ENCODE measurements at regions not wholly inside any gene's neighbourhood (a gene's known extent, or its start where the extent isn't known, plus 50 kb on each side); places are given as distances from the start of the nearest gene placed in this dataset.
"Not testable (repeated sequence)": the region's sequence is repeated elsewhere in the genome, so short reads cannot be mapped to it uniquely, and the experiment has no call there.

DNA sequence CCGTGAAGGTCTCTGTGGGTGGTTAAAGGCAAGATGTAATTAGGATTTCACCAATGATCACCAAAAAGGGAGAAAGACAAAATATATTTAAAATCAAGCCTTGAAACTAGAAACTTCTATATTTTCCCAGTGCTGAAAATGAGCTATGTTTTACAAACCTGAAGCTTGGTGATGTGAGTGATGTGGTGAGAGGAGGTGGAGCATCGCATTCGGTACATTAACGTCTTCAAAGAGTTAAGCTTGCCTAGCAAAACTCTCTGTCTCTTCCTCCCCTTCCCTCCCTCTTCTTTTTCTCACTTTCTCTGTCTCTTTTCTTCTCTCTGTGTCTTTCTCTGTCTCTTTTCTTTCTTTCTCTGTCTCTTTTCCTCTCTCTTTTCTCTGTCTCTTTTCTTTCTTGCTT is 347.3 kb upstream of the IRX2 start:
- no peak for DNase-seq

DNA sequence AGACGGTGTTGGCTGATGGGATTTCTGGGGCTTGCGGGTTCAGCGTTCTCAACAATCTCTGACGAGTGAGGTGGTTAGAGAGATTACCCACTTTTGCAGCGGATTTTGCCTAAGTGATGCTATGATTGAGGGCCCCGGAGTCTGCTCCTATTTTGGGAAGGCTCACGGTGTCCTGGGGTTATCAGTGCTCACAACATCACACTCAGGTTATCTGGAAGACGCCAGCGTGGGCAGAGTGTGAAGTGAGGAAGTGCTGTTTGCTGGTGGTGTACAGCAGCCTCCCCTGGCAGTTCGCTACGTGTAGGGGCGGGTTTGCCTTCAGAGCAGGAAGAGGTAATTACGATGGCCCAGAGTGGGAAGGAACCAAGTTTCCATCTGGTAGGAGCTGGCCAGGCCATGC is 341.2 kb upstream of the IRX2 start:
- no peak for DNase-seq

DNA sequence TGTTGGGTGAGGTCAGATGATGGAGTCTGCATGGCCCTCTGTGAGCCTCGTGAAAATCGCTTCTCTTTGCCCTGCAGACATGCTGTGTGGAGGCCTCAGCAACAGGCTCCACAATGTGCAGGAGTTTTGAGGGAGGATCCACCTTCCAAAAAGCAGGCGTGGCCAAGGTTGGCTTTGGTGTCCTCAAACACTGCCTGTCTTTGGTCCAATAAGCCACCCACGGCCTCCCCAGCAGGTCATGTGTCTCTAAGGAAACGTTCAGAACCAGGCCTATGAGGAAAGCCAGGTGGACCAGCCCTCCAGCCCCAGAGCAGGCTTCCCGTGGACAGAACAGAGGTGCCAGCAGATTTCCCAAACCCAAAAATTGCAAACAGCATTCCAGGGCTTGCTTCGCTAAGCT is 340.7 kb upstream of the IRX2 start:
- no peak for DNase-seq

DNA sequence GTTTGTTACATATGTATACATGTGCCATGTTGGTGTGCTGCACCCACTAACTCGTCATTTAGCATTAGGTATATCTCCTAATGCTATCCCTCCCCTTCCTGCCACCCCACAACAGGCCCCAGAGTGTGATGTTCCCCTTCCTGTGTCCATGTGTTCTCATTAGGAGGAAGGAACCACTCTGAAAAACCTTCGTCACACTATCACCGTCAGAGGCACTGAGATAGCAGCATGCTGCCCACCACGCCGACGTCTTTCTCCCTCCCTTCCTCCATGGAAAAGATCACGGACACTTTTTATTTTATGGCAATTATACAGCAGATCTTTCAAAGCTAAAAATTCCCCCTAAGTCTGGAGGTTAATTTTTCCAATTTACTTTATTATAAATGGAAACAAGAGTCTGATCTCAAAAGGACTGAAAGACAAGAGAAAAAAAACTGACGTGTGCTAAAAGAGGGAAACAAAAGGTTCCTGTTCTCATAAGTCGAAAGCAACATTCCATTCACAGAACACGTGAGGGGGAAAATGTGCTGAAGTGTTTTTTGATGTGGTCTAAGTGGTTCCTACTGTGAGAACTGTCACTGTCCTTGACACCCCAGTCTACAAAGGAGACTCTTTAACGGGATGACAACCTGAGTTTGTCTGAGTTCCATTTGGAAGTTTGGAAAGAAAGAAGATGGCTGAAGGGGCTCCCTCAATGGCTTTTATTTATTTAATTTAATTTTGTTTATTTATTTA is 339.7 kb upstream of the IRX2 start:
- DNase-seq = no peak

DNA sequence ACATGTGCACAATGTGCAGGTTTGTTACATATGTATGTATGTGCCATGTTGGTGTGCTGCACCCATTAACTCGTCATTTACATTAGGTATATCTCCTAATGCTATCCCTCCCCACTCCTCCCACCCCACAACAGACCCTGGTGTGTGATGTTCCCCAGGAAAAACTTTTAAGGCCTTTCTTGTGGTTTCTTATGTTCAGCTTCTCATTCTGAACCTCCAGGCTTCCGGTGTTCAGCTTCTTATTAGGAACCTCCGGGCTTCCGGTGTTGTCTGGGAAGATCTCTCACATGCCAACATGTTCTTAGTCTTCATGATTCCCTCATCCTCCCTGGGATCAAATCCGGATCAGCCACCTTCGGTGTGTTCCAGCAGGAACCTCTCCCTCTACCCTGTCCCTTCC is 338.8 kb upstream of the IRX2 start:
- DNase-seq = not testable (repeated sequence)

DNA sequence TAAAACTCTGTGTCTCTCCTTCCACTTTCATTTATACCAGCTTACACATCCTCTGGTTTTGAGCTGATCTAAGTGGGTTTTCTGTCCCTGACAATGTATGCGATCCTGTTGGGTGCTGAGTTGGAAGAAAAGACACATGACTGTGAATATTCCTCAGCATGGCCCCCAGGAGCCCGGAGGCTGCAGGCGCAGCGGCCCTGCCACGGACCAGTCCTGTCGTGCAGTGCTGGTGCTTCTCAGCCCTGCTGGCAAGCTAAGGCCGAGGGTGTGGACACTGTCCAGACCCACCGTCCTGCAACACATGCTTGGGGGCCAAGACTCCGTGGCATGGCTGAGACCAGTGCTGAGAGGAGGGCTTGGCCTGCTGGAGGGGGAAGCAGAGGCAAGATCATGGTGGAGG is 328.9 kb upstream of the IRX2 start:
- DNase-seq = no peak

DNA sequence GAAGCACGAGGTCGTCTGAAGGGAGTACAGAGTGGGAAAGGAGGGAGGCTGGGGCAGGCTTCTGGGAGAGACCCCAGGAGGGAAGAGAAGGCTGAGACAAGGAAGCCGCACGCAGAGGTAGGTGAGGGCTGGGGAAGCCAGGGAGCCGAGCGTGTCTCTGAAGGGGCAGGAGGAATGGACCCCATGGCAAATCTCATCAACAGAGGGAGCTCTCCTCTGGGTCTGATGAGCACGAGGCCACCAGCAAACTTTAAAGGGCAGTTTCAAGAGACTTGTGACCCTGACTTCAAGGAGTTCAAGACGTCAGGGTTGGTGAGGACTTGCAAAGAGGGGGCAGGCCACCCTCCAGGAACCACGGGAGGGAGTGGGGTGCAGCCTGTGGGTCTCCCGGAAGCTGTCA is 326.2 kb upstream of the IRX2 start:
- no peak for DNase-seq

DNA sequence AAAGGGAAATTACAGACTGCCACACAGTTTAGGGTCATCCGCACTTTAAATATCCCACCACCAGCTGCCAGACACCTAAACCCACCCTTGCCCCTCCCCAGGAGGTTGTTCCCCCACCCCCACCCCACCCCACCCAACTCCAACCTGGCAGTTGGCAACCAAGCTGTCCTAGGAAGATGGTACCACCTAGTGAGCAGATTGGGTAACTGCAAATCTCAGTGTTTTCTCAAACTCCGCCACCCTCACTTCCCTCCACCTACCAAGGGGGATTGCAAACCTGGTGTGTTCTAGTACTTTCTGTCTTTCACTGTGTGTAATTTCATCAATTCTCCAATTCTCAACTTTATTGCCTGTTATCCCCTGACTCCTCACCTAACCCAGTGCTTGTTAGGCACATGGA is 323.8 kb upstream of the IRX2 start:
- no peak for DNase-seq

DNA sequence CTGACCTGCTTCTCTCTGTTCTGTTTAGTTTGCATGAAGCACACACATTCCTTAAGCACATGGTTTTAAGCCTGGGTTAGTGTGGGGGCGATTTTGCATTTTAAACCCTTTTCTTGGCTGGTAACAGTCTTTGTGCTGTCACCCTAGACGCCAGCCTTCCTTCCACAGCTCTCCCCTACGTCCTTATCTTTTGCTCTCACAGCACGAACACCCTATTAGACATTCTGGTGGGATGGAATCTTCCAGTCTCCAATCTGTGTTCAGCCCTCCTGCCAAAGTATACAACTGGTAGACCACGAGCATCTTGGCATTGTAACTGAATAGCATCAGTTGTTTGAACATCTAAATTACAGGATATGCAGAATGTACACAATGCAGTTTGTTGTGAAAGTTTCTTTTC is 316.9 kb upstream of the IRX2 start:
- no peak for DNase-seq

DNA sequence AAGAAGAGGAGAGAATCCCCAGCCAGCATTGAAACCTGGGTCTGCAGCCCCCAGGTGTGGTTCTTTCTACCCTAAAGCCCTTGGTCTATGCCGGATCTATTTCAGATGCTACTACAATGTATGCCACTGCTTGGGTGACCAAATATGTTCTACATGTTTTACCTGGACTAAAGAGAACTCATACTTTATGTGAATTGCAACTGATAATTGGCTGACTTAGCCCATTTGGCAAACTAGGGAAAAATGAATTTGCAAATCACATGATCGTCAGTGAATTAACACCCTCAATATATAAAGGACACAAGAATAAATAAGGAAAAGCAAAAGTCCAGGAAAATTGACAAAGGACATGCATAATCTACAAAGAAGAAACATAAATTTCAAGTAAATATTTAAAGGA is 308.8 kb upstream of the IRX2 start:
- no peak for DNase-seq

DNA sequence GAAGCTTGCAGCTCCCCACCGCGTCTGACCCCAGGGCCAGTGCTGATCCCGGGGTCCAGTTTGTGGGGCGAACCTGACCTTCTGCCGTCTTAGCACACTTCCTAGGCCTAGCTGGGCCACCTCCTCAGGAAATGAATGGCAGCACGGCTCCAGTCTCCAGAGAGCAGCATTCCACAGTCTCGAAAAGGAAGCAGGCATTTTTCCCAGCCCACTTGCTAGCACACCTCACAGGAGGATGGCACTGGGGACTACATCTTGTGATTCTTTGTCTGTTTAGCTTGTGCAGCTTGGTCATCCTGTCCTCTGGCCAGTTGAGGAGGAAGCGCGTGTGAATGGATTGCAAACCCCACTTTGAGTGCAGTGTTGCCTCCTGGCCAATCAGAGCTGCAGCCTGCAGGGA is 308.0 kb upstream of the IRX2 start:
- DNase-seq = no peak

DNA sequence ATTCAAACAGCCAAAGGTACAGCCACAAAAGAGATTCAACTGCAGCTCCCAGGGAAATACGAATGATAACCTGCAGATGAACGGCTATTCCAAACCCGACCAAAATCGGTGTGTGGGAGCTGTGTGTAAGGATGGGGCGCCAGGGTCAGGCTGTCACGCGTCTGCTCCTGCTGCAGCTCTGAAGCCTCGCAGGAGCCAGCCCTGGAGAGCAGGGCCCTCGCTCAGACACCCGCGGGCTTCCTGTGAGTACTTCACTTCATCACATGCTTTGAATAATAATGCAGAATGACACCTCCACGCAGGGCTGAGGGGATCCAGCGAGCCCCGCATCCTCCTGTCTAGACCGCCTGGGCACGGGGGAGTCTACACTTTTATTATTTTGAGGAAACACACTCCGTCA is 307.5 kb upstream of the IRX2 start:
- DNase-seq = no peak

DNA sequence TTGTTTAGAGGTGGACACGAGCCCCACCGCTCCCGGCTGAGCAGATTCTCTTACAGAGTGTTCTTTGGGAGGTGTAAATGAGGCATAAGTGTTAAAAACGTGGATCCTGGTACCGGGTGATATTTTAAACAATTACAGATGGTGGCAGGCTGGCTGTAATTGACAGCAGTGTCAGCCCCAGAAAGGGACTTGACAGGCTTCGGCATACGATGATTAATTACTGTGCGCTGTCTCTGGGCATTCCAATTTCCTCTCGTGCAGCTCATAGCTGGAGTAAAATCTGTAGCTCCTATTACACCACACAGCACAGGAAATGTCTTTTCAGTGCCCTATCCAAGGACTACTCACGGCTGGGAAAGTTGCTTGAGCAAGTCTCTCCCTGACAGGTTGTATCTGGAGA is 305.4 kb upstream of the IRX2 start:
- DNase-seq = no peak

DNA sequence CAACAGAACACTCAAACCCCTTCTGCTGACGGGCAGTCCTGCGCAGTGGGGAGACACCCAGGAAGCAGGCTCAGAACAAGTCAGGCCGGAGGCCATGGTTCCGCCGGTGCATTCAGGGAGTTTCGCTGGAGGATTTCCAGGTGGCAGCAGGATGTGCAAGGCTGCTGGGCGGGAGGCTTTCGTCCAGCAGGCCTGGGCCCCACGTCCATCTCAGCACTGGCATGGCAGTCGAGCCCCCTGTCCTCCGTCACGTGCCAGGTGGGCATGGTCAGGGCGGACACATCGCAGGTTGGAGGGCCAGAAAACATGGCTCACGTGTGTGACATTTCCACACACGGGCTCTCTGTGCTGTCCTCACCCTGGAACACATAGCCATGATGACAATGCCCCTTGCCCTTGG is 299.9 kb upstream of the IRX2 start:
- DNase-seq = no peak

DNA sequence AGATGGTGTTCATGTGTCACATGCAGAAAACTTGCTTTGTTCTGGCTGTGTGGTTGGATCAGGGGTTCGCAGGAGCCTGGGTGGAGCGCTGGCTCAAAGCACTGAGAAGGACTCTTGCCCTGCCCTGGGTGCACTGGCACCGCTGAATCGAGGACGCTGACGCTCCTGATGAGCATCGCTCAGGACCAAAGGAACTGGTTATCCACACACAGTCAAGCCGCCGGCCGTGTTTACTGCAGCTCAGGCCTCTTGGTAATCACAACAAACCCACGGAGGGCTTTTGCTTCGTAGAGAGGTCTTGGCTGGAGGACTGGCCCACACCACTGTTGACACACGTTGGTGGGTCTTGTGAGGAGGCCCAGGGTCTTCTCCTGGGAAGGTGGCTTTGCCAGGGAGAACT is 299.4 kb upstream of the IRX2 start:
- no peak for DNase-seq

DNA sequence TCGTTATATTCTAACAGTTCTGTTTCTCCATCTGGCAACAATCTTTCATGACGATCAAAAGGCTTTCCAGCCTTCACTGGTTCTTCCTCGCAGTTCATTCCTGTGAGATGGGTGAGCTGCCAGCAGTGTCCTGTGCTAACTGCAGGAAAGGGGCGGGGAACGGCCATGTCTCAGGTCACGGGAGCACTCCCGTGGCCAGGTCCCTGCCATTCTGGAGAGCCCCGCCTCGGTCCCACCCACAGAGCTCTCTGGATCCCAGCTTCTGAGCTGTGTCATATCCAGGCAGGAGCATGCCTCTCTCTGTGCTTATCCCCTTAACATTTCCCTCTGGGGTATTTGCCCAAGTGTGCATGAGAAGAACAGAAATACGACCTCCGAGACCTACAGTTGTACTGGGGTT is 297.8 kb upstream of the IRX2 start:
- DNase-seq = no peak

DNA sequence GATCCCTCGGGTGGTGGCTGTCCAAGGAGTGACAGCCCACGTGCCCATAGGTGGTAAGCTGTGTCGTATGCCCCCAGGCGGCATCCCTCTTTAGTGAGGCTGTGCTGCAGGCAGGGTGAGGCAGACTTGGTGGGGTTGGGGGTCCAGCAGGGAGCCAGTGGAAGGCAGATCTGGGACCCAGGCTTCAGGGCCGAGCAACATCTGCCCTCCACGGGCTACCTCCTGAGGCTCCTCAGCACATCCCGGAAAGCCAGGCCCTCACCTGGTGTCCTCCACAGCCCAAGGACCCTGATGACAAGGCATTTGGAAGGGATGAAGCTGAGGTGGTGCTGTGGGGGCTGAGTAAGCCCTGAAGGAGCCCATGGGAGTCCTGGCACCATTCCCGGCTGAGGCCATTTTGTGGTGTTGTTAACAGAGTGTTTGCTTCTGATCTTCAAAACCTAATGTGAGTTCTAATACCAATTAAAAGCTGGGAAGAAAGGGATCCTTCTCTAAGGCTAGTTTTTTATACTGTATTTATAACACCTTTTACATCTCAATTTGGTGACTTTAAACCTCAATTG is 295.8 kb upstream of the IRX2 start:
- DNase-seq = no peak

DNA sequence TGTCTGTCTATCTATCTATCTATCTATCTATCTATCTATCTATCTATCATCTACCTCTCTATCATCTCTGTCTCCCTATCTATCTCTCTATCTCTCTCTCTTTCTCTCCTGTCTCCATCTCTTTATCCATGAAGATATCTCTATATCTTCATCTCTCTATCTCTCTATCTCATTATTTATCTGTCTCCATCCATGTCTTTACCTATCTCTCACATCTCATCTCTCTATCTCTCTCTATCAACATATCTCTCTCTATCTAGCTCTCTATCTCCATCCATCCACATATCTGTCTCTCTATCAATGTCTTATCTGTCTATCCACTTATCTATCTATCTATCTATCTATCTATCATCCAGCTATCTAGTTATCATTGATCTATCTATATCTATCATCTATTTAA is 292.1 kb upstream of the IRX2 start:
- DNase-seq = no peak

DNA sequence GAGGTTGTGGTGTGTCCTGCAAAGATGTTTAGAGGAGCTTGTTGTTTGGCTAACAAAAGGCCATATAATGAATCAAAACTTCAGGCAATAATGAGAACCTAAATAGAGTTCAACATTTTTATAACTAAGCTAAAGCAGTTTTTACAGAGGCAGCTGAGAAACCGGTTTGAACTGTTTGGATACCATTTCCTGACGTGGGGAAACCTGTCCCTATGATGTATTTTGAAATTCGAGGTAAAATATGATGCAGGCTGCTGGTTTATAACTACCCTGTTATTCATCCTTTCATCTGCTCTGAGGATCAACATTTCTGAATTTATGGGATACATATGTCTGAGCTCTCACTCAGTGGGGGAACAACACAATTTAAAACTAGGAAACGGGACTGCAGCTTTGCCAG is 289.5 kb upstream of the IRX2 start:
- no peak for DNase-seq

DNA sequence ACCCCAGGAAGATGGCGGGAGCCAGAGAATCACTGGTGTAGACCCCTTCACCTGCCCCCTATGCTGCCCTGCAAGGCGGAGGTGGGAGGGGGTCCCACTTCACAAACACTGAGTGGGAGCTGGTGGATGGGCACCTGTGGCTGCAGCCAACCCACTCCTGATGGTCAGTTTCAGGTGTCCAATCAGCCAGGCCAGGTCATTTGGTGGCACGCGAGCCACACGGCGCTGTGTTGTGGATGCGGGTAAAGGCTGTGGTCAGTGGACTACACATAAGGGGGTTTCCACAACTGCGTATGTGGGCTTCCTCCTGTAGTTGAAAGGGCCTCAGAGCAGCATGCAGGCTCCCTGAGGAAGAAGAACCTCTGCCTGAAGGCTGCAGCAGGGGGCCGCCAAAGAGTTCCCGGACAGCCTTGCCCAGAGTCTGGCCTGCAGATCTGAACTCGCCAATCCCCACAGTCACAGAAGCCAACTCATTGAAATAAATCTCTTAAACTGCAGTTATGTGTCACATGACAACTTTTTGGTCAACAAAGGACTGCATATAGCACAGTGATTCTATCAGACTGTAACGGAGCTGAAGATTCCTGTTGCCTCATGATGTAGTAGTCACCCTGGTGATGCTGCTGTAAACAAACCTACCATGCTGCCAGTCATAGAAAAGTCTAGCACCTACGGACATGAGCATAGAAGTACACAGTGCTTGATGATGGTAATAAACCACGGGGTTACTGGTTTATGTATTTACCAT is 284.7 kb upstream of the IRX2 start:
- no peak for DNase-seq

DNA sequence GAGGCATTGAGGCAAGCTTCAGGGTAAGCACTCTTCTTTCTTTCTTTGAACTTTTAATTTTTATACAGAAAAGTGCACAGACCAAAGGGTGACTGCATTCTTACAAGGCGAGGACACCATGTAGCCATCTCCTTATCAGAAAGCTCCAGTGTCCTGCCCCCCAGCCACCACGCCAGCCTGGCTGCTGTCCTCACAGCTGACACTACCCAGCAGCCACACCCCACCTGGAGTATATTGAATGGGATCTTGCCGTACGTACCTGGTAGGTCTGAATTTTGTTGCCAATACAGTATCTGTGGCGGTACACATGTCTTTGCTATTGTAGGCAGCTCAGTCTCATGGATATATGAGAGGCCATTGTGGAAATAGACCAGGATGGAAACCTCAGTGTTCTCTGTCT is 284.0 kb upstream of the IRX2 start:
- no peak for DNase-seq

DNA sequence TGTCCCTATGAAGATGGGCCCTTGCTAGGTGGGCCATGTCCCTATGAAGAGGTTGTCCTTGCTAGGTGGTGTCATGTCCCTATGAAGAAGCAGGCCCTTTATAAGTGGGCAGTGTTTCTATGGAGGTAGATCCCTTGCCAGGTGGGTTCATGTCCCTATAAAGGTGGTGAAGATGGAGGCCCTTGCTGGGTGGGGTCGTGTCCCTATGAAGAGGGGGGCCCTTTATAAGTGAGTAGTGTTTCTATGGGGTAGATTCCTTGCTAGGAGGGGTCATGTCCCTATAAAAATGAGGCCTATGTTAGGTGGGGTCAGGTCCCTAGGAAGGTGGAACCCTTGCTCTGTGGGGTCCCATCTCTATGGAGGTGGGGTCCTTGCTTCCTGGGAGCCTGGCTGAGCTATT is 283.4 kb upstream of the IRX2 start:
- DNase-seq = no peak

DNA sequence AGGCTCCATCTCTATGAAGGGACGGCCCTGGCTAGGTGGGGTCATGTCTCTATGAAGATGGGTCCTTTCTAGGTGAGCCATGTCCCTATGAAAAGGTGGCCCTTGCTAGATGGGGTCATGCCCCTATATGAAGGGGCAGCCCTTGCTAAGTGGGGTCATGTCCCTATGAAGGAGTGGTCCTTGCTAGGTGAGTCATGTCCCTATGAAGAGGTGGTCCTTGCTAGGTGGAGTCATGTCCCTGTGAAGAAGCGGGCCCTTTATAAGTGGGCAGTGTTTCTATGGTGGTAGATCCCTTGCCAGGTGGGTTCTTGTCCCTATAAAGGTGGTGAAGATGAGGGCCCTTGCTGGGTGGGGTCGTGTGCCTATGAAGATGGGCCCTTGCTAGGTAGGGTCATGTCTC is 283.0 kb upstream of the IRX2 start:
- no peak for DNase-seq

DNA sequence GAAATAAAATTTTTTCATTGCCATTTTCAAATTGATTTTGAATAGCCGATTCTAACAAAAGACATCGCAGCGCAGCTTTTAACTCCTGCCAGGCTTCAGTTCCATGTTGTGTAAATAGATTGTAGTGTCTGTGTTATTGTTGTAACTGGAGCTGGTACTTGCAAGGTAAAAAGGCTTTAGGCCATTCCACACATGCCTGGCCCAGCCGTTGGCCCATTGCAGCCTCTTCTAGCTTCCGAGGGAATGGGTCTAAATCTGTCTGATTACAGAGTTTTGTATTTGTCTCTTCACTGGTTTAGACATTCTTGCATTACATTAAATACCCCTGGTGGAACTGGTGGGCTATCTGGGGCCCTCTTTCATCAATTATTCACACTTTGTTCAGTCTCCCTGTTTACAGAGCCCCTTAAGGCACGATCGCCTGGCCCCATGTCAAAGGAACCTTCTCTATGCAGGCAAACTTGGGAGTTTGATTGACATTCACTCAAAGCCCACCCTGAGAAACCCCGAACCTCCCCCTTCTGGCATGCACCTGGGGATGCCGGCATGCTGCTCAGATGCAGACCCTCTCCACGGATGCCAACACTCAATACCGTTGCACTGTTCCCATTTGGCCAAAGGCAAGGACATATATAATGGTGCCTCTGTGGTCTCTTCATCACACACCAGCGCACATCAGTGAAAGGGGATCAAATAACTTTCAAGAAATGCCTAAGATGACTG is 281.7 kb upstream of the IRX2 start:
- no peak for DNase-seq
